ENCODE measurements at regions not wholly inside any gene's neighbourhood (a gene's known extent, or its start where the extent isn't known, plus 50 kb on each side); places are given as distances from the start of the nearest gene placed in this dataset.

GRCh38 chr14:101383737-101384338 is 177.5 kb upstream of the DIO3 start:
- Mint-ChIP-seq H3K27ac (no peak overlapping the region), H3K4me1 (ENCODE audit: low read depth) (no peaks in the 10 kb centered on the region), H3K27me3 (ENCODE audit: low read depth) (peaks cover 6% of the 10 kb centered on the region), H3K36me3 (ENCODE audit: low read depth) (no peaks in the 10 kb centered on the region), H3K9me3 (ENCODE audit: insufficient read depth) (peaks cover 18% of the 10 kb centered on the region), H3K4me3 (no peak overlapping the region)
- ATAC-seq = no peak
- ChIA-PET CTCF (no interaction called here), POLR2A (no interaction called here)
- DNase-seq = no peak

GRCh38 chr14:101394374-101394773 is 166.9 kb upstream of the DIO3 start:
- Mint-ChIP-seq H3K9me3 (ENCODE audit: insufficient read depth) (no peaks in the 10 kb centered on the region), H3K4me1 (ENCODE audit: low read depth) (no peaks in the 10 kb centered on the region), H3K27ac (no peak overlapping the region), H3K4me3 (no peak overlapping the region), H3K36me3 (ENCODE audit: low read depth) (no peaks in the 10 kb centered on the region), H3K27me3 (ENCODE audit: low read depth) (peaks cover 22% of the 10 kb centered on the region)
- CTCF ChIA-PET = no interaction called here
- POLR2A ChIA-PET = interaction anchor here (0.6 kb wide), 1 partner anchor 600 kb away, joined by 3 read pairs; no protein-coding TSS in a partner anchor
- DNase-seq (no peak), ATAC-seq (no peak)

- ChIA-PET POLR2A (no interaction called here), CTCF (no interaction called here)
- no peak for DNase-seq
- no peaks in the 10 kb centered on the region for H3K9me3 Mint-ChIP-seq (ENCODE audit: insufficient read depth)
- ATAC-seq = no peak
- no peaks in the 10 kb centered on the region for H3K4me1 Mint-ChIP-seq (ENCODE audit: low read depth)
- H3K36me3 Mint-ChIP-seq (ENCODE audit: low read depth) = no peaks in the 10 kb centered on the region
- H3K27me3 Mint-ChIP-seq (ENCODE audit: low read depth) = peaks cover 31% of the 10 kb centered on the region
- H3K4me3 Mint-ChIP-seq = no peak overlapping the region
- H3K27ac Mint-ChIP-seq = no peak overlapping the region
Measured at GRCh38 chr14:101395779-101396178, 165.5 kb upstream of the DIO3 start.

GRCh38 chr14:101397206-101397605 is 164.1 kb upstream of the DIO3 start:
- ChIA-PET CTCF (interaction anchor here (0.9 kb wide), 1 partner anchor 9 kb away, joined by 3 read pairs; no protein-coding TSS in a partner anchor), POLR2A (no interaction called here)
- no peak overlapping the region for H3K27ac Mint-ChIP-seq
- no peaks in the 10 kb centered on the region for H3K9me3 Mint-ChIP-seq (ENCODE audit: insufficient read depth)
- no peaks in the 10 kb centered on the region for H3K4me1 Mint-ChIP-seq (ENCODE audit: low read depth)
- ATAC-seq (no peak), DNase-seq (no peak)
- no peaks in the 10 kb centered on the region for H3K36me3 Mint-ChIP-seq (ENCODE audit: low read depth)
- H3K4me3 Mint-ChIP-seq = no peak overlapping the region
- peaks cover 32% of the 10 kb centered on the region for H3K27me3 Mint-ChIP-seq (ENCODE audit: low read depth)

- Mint-ChIP-seq H3K36me3 (ENCODE audit: low read depth) (no peaks in the 10 kb centered on the region), H3K9me3 (ENCODE audit: insufficient read depth) (no peaks in the 10 kb centered on the region), H3K4me1 (ENCODE audit: low read depth) (no peaks in the 10 kb centered on the region), H3K4me3 (no peak overlapping the region), H3K27ac (no peak overlapping the region), H3K27me3 (ENCODE audit: low read depth) (peaks cover 32% of the 10 kb centered on the region)
- no peak for ATAC-seq
- no peak for DNase-seq
- POLR2A ChIA-PET = no interaction called here
- CTCF ChIA-PET = interaction anchor here (0.9 kb wide), 1 partner anchor 9 kb away, joined by 3 read pairs; no protein-coding TSS in a partner anchor
Measured at GRCh38 chr14:101398011-101398410, 163.3 kb upstream of the DIO3 start.

GRCh38 chr14:101399737-101400517 is 161.4 kb upstream of the DIO3 start:
- CTCF ChIA-PET = no interaction called here
- DNase-seq = no peak
- Mint-ChIP-seq H3K9me3 (ENCODE audit: insufficient read depth) (no peaks in the 10 kb centered on the region), H3K4me1 (ENCODE audit: low read depth) (no peaks in the 10 kb centered on the region), H3K27me3 (ENCODE audit: low read depth) (peaks cover 25% of the 10 kb centered on the region), H3K36me3 (ENCODE audit: low read depth) (no peaks in the 10 kb centered on the region), H3K27ac (no peak overlapping the region), H3K4me3 (no peak overlapping the region)
- POLR2A ChIA-PET = no interaction called here
- ATAC-seq = no peak

- peaks cover 27% of the 10 kb centered on the region for H3K27me3 Mint-ChIP-seq (ENCODE audit: low read depth)
- ATAC-seq = no peak
- CTCF ChIA-PET = no interaction called here
- POLR2A ChIA-PET = no interaction called here
- no peaks in the 10 kb centered on the region for H3K9me3 Mint-ChIP-seq (ENCODE audit: insufficient read depth)
- H3K4me1 Mint-ChIP-seq (ENCODE audit: low read depth) = no peaks in the 10 kb centered on the region
- H3K36me3 Mint-ChIP-seq (ENCODE audit: low read depth) = no peaks in the 10 kb centered on the region
- no peak overlapping the region for H3K4me3 Mint-ChIP-seq
- DNase-seq = no peak
- no peak overlapping the region for H3K27ac Mint-ChIP-seq
Measured at GRCh38 chr14:101400830-101401229, 160.5 kb upstream of the DIO3 start.

GRCh38 chr14:101402936-101403660 is 158.2 kb upstream of the DIO3 start:
- no peak overlapping the region for H3K4me3 Mint-ChIP-seq
- no peaks in the 10 kb centered on the region for H3K9me3 Mint-ChIP-seq (ENCODE audit: insufficient read depth)
- no peak overlapping the region for H3K27ac Mint-ChIP-seq
- no peaks in the 10 kb centered on the region for H3K4me1 Mint-ChIP-seq (ENCODE audit: low read depth)
- no peak for DNase-seq
- H3K27me3 Mint-ChIP-seq (ENCODE audit: low read depth) = peaks cover 27% of the 10 kb centered on the region
- ATAC-seq = no peak
- POLR2A ChIA-PET = no interaction called here
- no peaks in the 10 kb centered on the region for H3K36me3 Mint-ChIP-seq (ENCODE audit: low read depth)
- CTCF ChIA-PET = no interaction called here

GRCh38 chr14:101404426-101405170 is 156.7 kb upstream of the DIO3 start:
- ChIA-PET CTCF (no interaction called here), POLR2A (no interaction called here)
- Mint-ChIP-seq H3K4me1 (ENCODE audit: low read depth) (no peaks in the 10 kb centered on the region), H3K4me3 (no peak overlapping the region), H3K27me3 (ENCODE audit: low read depth) (peaks cover 24% of the 10 kb centered on the region), H3K36me3 (ENCODE audit: low read depth) (no peaks in the 10 kb centered on the region), H3K27ac (no peak overlapping the region), H3K9me3 (ENCODE audit: insufficient read depth) (no peaks in the 10 kb centered on the region)
- DNase-seq = no peak
- ATAC-seq = no peak

- H3K36me3 Mint-ChIP-seq (ENCODE audit: low read depth) = no peaks in the 10 kb centered on the region
- H3K4me1 Mint-ChIP-seq (ENCODE audit: low read depth) = no peaks in the 10 kb centered on the region
- peaks cover 18% of the 10 kb centered on the region for H3K27me3 Mint-ChIP-seq (ENCODE audit: low read depth)
Measured at GRCh38 chr14:101405171-101405883, 156.0 kb upstream of the DIO3 start.

GRCh38 chr14:101406921-101407320 is 154.4 kb upstream of the DIO3 start:
- H3K4me3 Mint-ChIP-seq = no peak overlapping the region
- ATAC-seq (no peak), DNase-seq (no peak)
- H3K36me3 Mint-ChIP-seq (ENCODE audit: low read depth) = no peaks in the 10 kb centered on the region
- H3K27me3 Mint-ChIP-seq (ENCODE audit: low read depth) = peaks cover 13% of the 10 kb centered on the region
- no peaks in the 10 kb centered on the region for H3K9me3 Mint-ChIP-seq (ENCODE audit: insufficient read depth)
- POLR2A ChIA-PET = no interaction called here
- CTCF ChIA-PET = no interaction called here
- no peaks in the 10 kb centered on the region for H3K4me1 Mint-ChIP-seq (ENCODE audit: low read depth)
- H3K27ac Mint-ChIP-seq = no peak overlapping the region

More at GRCh38 chr14:101405171-101405883, 156.0 kb upstream of the DIO3 start:
- ChIA-PET POLR2A (no interaction called here), CTCF (no interaction called here)
- Mint-ChIP-seq H3K4me3 (no peak overlapping the region), H3K27ac (no peak overlapping the region), H3K9me3 (ENCODE audit: insufficient read depth) (no peaks in the 10 kb centered on the region)
- DNase-seq (no peak), ATAC-seq (no peak)

Measured in activated CD8-positive, alpha-beta T cell treated with anti-CD3 and anti-CD28 coated beads, Interleukin-2, amount 10 ng/mL, durations not matched to agents 7 days and 5 days (primary cell).